RWPE2 (cell line): ENCODE measurements at regions not wholly inside any gene's neighbourhood (a gene's known extent, or its start where the extent isn't known, plus 50 kb on each side); places are given as distances from the start of the nearest gene placed in this dataset.
"Not testable (repeated sequence)": the region's sequence is repeated elsewhere in the genome, so short reads cannot be mapped to it uniquely, and the experiment has no call there.

Experiments used
- ATAC-seq: fragments of 200-7000 bp; cut with Tn5 transposase; 3 replicates; pipeline ENCODE4 v1.9.1; 2021; ENCODE audit warnings: low read depth
- DNase-seq: peaks from one replicate; pipeline ENCODE4 v3.0.0-alpha.2; 2020; ENCODE audit warnings: low spot score
- H3K27ac ChIP-seq: fragments of 450-650 bp; 2 replicates; pipeline ENCODE4 v1.5.1; 2017; ENCODE audit warnings: mild to moderate bottlenecking; ENCODE audit not compliant: poor library complexity, severe bottlenecking
- H3K27me3 ChIP-seq: fragments of 250-450 bp; sonication (Bioruptor Pico); 2 replicates; pipeline ENCODE4 v1.5.1; 2021; ENCODE audit warnings: mild to moderate bottlenecking, moderate library complexity; ENCODE audit not compliant: insufficient read depth, poor library complexity, severe bottlenecking
- H3K36me3 ChIP-seq: fragments of 250-450 bp; sonication (Bioruptor Pico); 2 replicates; pipeline ENCODE4 v1.5.1; 2020; ENCODE audit warnings: low read depth, mild to moderate bottlenecking, moderate library complexity
- H3K4me1 ChIP-seq: fragments of 250-450 bp; sonication (Bioruptor Pico); 2 replicates; pipeline ENCODE4 v1.5.1; 2021; ENCODE audit warnings: mild to moderate bottlenecking, moderate library complexity; ENCODE audit not compliant: insufficient read depth, poor library complexity, severe bottlenecking
- H3K4me3 ChIP-seq: fragments of 250-450 bp; sonication (Bioruptor Pico); 2 replicates; pipeline ENCODE4 v1.5.1; 2021; ENCODE audit warnings: mild to moderate bottlenecking, moderate library complexity; ENCODE audit not compliant: severe bottlenecking
- H3K9me3 ChIP-seq: fragments of 250-450 bp; sonication (Bioruptor Pico); 2 replicates; pipeline ENCODE4 v1.5.1; 2021; ENCODE audit warnings: mild to moderate bottlenecking, moderate library complexity; ENCODE audit not compliant: severe bottlenecking
- TF ChIP-seq, protein P1 (sequence below): fragments of 450-650 bp; IDR thresholded peaks from one replicate; pipeline ENCODE4 v1.5.1; 2017; ENCODE audit warnings: mild to moderate bottlenecking, moderate library complexity; ENCODE audit not compliant: poor library complexity, severe bottlenecking

DNA sequence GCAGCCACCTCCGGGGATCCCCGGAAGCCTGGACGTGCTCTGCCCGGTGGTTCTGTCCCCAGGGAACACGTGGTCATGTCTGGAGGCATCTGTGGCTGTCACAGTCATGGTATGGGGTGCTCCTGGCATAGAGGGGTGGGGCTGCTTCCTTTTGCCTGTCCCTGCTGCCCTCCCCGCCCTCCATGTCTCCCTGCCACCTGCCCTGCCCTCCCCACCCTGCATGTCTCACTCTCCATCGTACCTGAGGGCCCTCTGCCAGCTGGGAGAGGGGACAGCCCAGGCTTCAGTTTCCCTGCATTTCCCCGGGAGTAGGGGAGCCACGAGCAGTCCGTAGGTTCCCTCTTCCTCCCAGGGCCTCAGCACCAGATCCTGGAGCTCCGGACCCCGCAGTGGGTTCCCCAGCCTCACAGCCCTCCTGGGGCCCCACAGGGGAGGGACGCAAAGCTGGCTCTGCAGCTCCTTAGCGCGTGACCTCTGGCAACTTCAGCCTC is 90.0 kb upstream of the CTDP1 start:
- H3K27me3 ChIP-seq = peaks cover 19% of the 10 kb centered on the region
- DNase-seq (peak; percentile 42), ATAC-seq (no peak)
- H3K36me3 ChIP-seq = no peaks in the 10 kb centered on the region
- no peak overlapping the region for H3K27ac ChIP-seq
- H3K4me1 ChIP-seq = no peaks in the 10 kb centered on the region
- H3K4me3 ChIP-seq = no peak overlapping the region
- no peaks in the 10 kb centered on the region for H3K9me3 ChIP-seq
- TF ChIP-seq, protein P1, sequence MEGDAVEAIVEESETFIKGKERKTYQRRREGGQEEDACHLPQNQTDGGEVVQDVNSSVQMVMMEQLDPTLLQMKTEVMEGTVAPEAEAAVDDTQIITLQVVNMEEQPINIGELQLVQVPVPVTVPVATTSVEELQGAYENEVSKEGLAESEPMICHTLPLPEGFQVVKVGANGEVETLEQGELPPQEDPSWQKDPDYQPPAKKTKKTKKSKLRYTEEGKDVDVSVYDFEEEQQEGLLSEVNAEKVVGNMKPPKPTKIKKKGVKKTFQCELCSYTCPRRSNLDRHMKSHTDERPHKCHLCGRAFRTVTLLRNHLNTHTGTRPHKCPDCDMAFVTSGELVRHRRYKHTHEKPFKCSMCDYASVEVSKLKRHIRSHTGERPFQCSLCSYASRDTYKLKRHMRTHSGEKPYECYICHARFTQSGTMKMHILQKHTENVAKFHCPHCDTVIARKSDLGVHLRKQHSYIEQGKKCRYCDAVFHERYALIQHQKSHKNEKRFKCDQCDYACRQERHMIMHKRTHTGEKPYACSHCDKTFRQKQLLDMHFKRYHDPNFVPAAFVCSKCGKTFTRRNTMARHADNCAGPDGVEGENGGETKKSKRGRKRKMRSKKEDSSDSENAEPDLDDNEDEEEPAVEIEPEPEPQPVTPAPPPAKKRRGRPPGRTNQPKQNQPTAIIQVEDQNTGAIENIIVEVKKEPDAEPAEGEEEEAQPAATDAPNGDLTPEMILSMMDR = no peak

GRCh38 chr18:79590191-79591031 is 89.2 kb upstream of the CTDP1 start:
- Histone ChIP-seq H3K27ac (no peak overlapping the region), H3K4me1 (no peaks in the 10 kb centered on the region), H3K4me3 (no peak overlapping the region), H3K27me3 (peaks cover 27% of the 10 kb centered on the region), H3K36me3 (no peaks in the 10 kb centered on the region), H3K9me3 (no peaks in the 10 kb centered on the region)
- TF ChIP-seq, protein P1 = no peak
- ATAC-seq = no peak
- peak; percentile 41 for DNase-seq

GRCh38 chr18:79591032-79591308 is 88.6 kb upstream of the CTDP1 start:
- Histone ChIP-seq H3K36me3 (no peaks in the 10 kb centered on the region), H3K4me3 (no peak overlapping the region), H3K4me1 (no peaks in the 10 kb centered on the region), H3K27ac (no peak overlapping the region), H3K27me3 (peaks cover 32% of the 10 kb centered on the region), H3K9me3 (no peaks in the 10 kb centered on the region)
- no peak for ATAC-seq
- TF ChIP-seq, protein P1 = no peak
- peak; percentile 10 for DNase-seq

DNA sequence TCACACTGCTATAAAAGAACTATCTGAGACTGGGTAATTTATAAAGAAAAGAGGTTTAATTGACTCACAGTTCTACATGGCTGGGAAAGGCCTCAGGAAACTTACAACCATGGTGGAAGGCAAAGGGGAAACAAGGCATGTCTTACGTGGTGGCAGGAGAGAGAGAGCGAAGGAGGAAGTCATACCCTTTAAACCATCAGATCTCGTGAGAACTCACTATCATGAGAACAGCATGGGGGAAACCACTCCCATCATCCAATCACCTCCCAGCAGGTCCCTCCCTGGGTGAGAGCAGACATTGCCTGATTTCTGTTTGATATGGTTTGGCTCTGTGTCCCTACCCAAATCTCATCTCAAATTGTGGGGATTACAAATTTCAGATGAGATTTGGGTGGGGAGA is 86.9 kb upstream of the CTDP1 start:
- H3K4me1 ChIP-seq, ATAC-seq, H3K36me3 ChIP-seq, H3K27ac ChIP-seq, H3K9me3 ChIP-seq, H3K4me3 ChIP-seq, DNase-seq: not testable (repeated sequence)
- H3K27me3 ChIP-seq = peaks cover 44% of the 10 kb centered on the region

- peak; percentile 15 for DNase-seq
- H3K36me3 ChIP-seq = no peaks in the 10 kb centered on the region
- no peak overlapping the region for H3K4me3 ChIP-seq
- H3K27ac ChIP-seq = no peak overlapping the region
- ATAC-seq = no peak
- H3K9me3 ChIP-seq = no peaks in the 10 kb centered on the region
- peaks cover 7% of the 10 kb centered on the region for H3K4me1 ChIP-seq
- TF ChIP-seq, protein P1 = no peak
- H3K27me3 ChIP-seq = peaks cover 44% of the 10 kb centered on the region
These were observed 83.7 kb upstream of the CTDP1 start for GRCh38 chr18:79595876-79596374.
